OCI-LY1 (cell line): ENCODE measurements at regions not wholly inside any gene's neighbourhood (a gene's known extent, or its start where the extent isn't known, plus 50 kb on each side); places are given as distances from the start of the nearest gene placed in this dataset.

Experiments
- H2AFZ ChIP-seq: fragments of 200-600 bp; sonication (generic), shearing (Covaris generic); 2 replicates; pipeline ENCODE4 v1.6.0; 2014; ENCODE audit warnings: antibody characterized with exemption, mild to moderate bottlenecking, low read length
- H3F3A ChIP-seq: fragments of 200-600 bp; sonication (generic), shearing (Covaris generic); 2 replicates; pipeline ENCODE4 v1.6.0; 2014; ENCODE audit warnings: mild to moderate bottlenecking, antibody characterized with exemption, low read length, moderate library complexity; ENCODE audit not compliant: insufficient read depth
- H3K27ac ChIP-seq: fragments of 200-600 bp; sonication (generic); 2 replicates; pipeline ENCODE4 v1.5.1; 2014; ENCODE audit warnings: low read length, mixed run types, mild to moderate bottlenecking, low read depth; ENCODE audit not compliant: poor library complexity, severe bottlenecking
- H3K27me3 ChIP-seq: fragments of 200-600 bp; sonication (generic); 2 replicates; pipeline ENCODE4 v1.6.0; 2014; ENCODE audit warnings: antibody characterized with exemption, mild to moderate bottlenecking, low read length, moderate library complexity; ENCODE audit not compliant: insufficient read depth
- H3K36me3 ChIP-seq: fragments of 200-600 bp; sonication (generic); 2 replicates; pipeline ENCODE4 v1.6.1; 2014; ENCODE audit warnings: mild to moderate bottlenecking, antibody characterized with exemption, low read length, moderate library complexity, mixed read lengths; ENCODE audit not compliant: insufficient read depth
- H3K4me1 ChIP-seq: fragments of 200-600 bp; sonication (generic); 2 replicates; pipeline ENCODE4 v1.5.1; 2014; ENCODE audit warnings: mild to moderate bottlenecking, low read length, moderate library complexity; ENCODE audit not compliant: insufficient read depth, severe bottlenecking
- H3K4me2 ChIP-seq: fragments of 200-600 bp; sonication (generic), shearing (Covaris generic); 2 replicates; pipeline ENCODE4 v1.6.1; 2014; ENCODE audit warnings: low read length
- H3K4me3 ChIP-seq: fragments of 200-600 bp; sonication (generic); 2 replicates; pipeline ENCODE4 v1.5.1; 2014; ENCODE audit warnings: low read length, low read depth, mild to moderate bottlenecking, mixed read lengths; ENCODE audit not compliant: poor library complexity, severe bottlenecking
- H3K79me2 ChIP-seq: fragments of 200-600 bp; shearing (Covaris generic); 2 replicates; pipeline ENCODE4 v1.6.1; 2016; ENCODE audit warnings: mixed run types, low read length, mixed read lengths; ENCODE audit not compliant: insufficient read depth
- H3K9ac ChIP-seq: fragments of 200-600 bp; sonication (generic), shearing (Covaris generic); 2 replicates; pipeline ENCODE4 v1.6.1; 2014; ENCODE audit warnings: mild to moderate bottlenecking, low read length, mixed read lengths
- H3K9me2 ChIP-seq: fragments of 200-600 bp; sonication (generic), shearing (Covaris generic); 2 replicates; pipeline ENCODE4 v1.6.1; 2014; ENCODE audit warnings: low read depth, mild to moderate bottlenecking, low read length, mixed read lengths
- H3K9me3 ChIP-seq: fragments of 200-600 bp; shearing (Covaris generic); 2 replicates; pipeline ENCODE4 v1.6.1; 2014; ENCODE audit warnings: low read length, mixed read lengths
- H4K20me1 ChIP-seq: fragments of 200-600 bp; sonication (generic), shearing (Covaris generic); 2 replicates; pipeline ENCODE4 v1.6.0; 2016; ENCODE audit warnings: mild to moderate bottlenecking, low read length; ENCODE audit not compliant: insufficient read depth
- CTCF ChIP-seq: fragments of 200-600 bp; sonication (generic), shearing (Covaris generic); IDR thresholded peaks from 2 replicates; pipeline ENCODE4 v1.5.1; 2017; ENCODE audit warnings: mild to moderate bottlenecking, antibody characterized with exemption, low read length, moderate library complexity, mixed read lengths
- EZH2 ChIP-seq: fragments of 200-600 bp; sonication (generic), shearing (Covaris generic); IDR thresholded peaks from 2 replicates; pipeline ENCODE4 v1.8.0; 2017; ENCODE audit warnings: borderline replicate concordance, mixed run types, mild to moderate bottlenecking, antibody characterized with exemption, low read length, moderate library complexity, mixed read lengths

GRCh38 chr5:121421646-121422045 lies 430.0 kb upstream of the FTMT start:
- no peaks in the 10 kb centered on the region for H3K4me1 ChIP-seq
- no peak for TF ChIP-seq CTCF
- no peak for TF ChIP-seq EZH2
- no peak overlapping the region for H3K9ac ChIP-seq
- no peaks in the 10 kb centered on the region for H3K9me3 ChIP-seq
- H3F3A ChIP-seq, result no peaks in the 10 kb centered on the region
- H3K27ac ChIP-seq, result no peak overlapping the region
- no peaks in the 10 kb centered on the region for H3K27me3 ChIP-seq
- no peaks in the 10 kb centered on the region for H4K20me1 ChIP-seq
- no peaks in the 10 kb centered on the region for H3K79me2 ChIP-seq
- H3K4me3 ChIP-seq, result no peak overlapping the region
- H3K4me2 ChIP-seq, result no peak overlapping the region
- no peak overlapping the region for H2AFZ ChIP-seq
- no peaks in the 10 kb centered on the region for H3K36me3 ChIP-seq
- no peaks in the 10 kb centered on the region for H3K9me2 ChIP-seq

GRCh38 chr5:121424976-121425375 lies 426.7 kb upstream of the FTMT start:
- Histone ChIP-seq H4K20me1 (no peaks in the 10 kb centered on the region), H3K79me2 (no peaks in the 10 kb centered on the region), H3K4me3 (no peak overlapping the region), H3K9ac (no peak overlapping the region), H3K27ac (no peak overlapping the region), H2AFZ (no peak overlapping the region), H3K4me2 (no peak overlapping the region), H3F3A (no peaks in the 10 kb centered on the region), H3K9me3 (no peaks in the 10 kb centered on the region), H3K9me2 (no peaks in the 10 kb centered on the region), H3K4me1 (no peaks in the 10 kb centered on the region), H3K36me3 (no peaks in the 10 kb centered on the region), H3K27me3 (no peaks in the 10 kb centered on the region)
- TF ChIP-seq EZH2, result no peak
- no peak for TF ChIP-seq CTCF

- Histone ChIP-seq H3K9ac (no peak overlapping the region), H4K20me1 (no peaks in the 10 kb centered on the region), H3K9me2 (no peaks in the 10 kb centered on the region), H3K79me2 (no peaks in the 10 kb centered on the region), H3K9me3 (no peaks in the 10 kb centered on the region), H2AFZ (no peak overlapping the region), H3K4me3 (no peak overlapping the region), H3K36me3 (no peaks in the 10 kb centered on the region), H3F3A (no peaks in the 10 kb centered on the region), H3K4me2 (no peak overlapping the region), H3K27me3 (no peaks in the 10 kb centered on the region), H3K4me1 (no peaks in the 10 kb centered on the region), H3K27ac (no peak overlapping the region)
- TF ChIP-seq CTCF (no peak), EZH2 (no peak)
Observed at GRCh38 chr5:121426153-121426552, 425.5 kb upstream of the FTMT start.
